ENCODE measurements at regions not wholly inside any gene's neighbourhood (a gene's known extent, or its start where the extent isn't known, plus 50 kb on each side); places are given as distances from the start of the nearest gene placed in this dataset.
A peak's percentile ranks its signal among the peaks of the same experiment; 100 is the strongest.

GRCh38 chr18:22001912-22002487, 167.4 kb upstream of the GATA6 start (continued):
- TF ChIP-seq ZBED4 (CRISPR knock-in tag; IDR thresholded peaks at IDR 0.05; ENCODE audit: borderline replicate concordance), result peak; percentile 41; the same call in 1 of the 2 replicates
- no peak for TF ChIP-seq MLLT10 (CRISPR knock-in tag; IDR thresholded peaks at IDR 0.05)
- peak; percentile 62; the same call in 1 of the 2 replicates for TF ChIP-seq ZNF782 (CRISPR knock-in tag; IDR thresholded peaks at IDR 0.05; ENCODE audit: borderline replicate concordance)
- 0 out of 2 replicates have a peak, but pooled peaks have one; percentile 66 for TF ChIP-seq ZNF891 (CRISPR knock-in tag; IDR thresholded peaks at IDR 0.05)
- peak; percentile 98 for TF ChIP-seq ZNF263 (CRISPR knock-in tag; IDR thresholded peaks at IDR 0.05)
- TF ChIP-seq, protein P1, sequence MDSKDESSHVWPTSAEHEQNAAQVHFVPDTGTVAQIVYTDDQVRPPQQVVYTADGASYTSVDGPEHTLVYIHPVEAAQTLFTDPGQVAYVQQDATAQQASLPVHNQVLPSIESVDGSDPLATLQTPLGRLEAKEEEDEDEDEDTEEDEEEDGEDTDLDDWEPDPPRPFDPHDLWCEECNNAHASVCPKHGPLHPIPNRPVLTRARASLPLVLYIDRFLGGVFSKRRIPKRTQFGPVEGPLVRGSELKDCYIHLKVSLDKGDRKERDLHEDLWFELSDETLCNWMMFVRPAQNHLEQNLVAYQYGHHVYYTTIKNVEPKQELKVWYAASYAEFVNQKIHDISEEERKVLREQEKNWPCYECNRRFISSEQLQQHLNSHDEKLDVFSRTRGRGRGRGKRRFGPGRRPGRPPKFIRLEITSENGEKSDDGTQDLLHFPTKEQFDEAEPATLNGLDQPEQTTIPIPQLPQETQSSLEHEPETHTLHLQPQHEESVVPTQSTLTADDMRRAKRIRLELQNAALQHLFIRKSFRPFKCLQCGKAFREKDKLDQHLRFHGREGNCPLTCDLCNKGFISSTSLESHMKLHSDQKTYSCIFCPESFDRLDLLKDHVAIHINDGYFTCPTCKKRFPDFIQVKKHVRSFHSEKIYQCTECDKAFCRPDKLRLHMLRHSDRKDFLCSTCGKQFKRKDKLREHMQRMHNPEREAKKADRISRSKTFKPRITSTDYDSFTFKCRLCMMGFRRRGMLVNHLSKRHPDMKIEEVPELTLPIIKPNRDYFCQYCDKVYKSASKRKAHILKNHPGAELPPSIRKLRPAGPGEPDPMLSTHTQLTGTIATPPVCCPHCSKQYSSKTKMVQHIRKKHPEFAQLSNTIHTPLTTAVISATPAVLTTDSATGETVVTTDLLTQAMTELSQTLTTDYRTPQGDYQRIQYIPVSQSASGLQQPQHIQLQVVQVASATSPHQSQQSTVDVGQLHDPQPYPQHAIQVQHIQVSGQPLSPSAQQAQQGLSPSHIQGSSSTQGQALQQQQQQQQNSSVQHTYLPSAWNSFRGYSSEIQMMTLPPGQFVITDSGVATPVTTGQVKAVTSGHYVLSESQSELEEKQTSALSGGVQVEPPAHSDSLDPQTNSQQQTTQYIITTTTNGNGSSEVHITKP (CRISPR knock-in tag; IDR thresholded peaks at IDR 0.05; ENCODE audit: low read depth), result 0 out of 2 replicates have a peak, but pooled peaks have one; percentile 18
- TF ChIP-seq NKX3-1 (CRISPR knock-in tag; IDR thresholded peaks at IDR 0.05), result no peak
- TF ChIP-seq YEATS4 (CRISPR knock-in tag; IDR thresholded peaks at IDR 0.05; ENCODE audit: borderline replicate concordance), result peak; percentile 83; the same call in 1 of the 2 replicates
- peak; percentile 59; the same call in 1 of the 2 replicates for TF ChIP-seq MYC (CRISPR knock-in tag; IDR thresholded peaks at IDR 0.05; ENCODE audit: borderline replicate concordance)
- TF ChIP-seq ZBTB25 (CRISPR knock-in tag; IDR thresholded peaks at IDR 0.05), result 0 out of 2 replicates have a peak, but pooled peaks have one; percentile 28
- peak; percentile 27; the same call in 1 of the 2 replicates for TF ChIP-seq CREM (IDR thresholded peaks at IDR 0.05)
- no peak for TF ChIP-seq CREM (CRISPR knock-in tag; IDR thresholded peaks at IDR 0.05)
- TF ChIP-seq HIC2 (CRISPR knock-in tag; IDR thresholded peaks at IDR 0.05; ENCODE audit: low read depth), result peak; percentile 84
- TF ChIP-seq, protein P2, sequence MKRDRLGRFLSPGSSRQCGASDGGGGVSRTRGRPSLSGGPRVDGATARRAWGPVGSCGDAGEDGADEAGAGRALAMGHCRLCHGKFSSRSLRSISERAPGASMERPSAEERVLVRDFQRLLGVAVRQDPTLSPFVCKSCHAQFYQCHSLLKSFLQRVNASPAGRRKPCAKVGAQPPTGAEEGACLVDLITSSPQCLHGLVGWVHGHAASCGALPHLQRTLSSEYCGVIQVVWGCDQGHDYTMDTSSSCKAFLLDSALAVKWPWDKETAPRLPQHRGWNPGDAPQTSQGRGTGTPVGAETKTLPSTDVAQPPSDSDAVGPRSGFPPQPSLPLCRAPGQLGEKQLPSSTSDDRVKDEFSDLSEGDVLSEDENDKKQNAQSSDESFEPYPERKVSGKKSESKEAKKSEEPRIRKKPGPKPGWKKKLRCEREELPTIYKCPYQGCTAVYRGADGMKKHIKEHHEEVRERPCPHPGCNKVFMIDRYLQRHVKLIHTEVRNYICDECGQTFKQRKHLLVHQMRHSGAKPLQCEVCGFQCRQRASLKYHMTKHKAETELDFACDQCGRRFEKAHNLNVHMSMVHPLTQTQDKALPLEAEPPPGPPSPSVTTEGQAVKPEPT (CRISPR knock-in tag; IDR thresholded peaks at IDR 0.05; ENCODE audit: low read depth), result peak; percentile 71
- no peak for TF ChIP-seq CBX2 (IDR thresholded peaks at IDR 0.05; ENCODE audit: low read depth, low read length)
- no peak for TF ChIP-seq CBX2 (CRISPR knock-in tag; IDR thresholded peaks at IDR 0.05; ENCODE audit: low read depth)
- 0 out of 2 replicates have a peak, but pooled peaks have one; percentile 39 for TF ChIP-seq ZNF251 (CRISPR knock-in tag; IDR thresholded peaks at IDR 0.05)
